ENCODE measurements at regions not wholly inside any gene's neighbourhood (a gene's known extent, or its start where the extent isn't known, plus 50 kb on each side); places are given as distances from the start of the nearest gene placed in this dataset.

DNA sequence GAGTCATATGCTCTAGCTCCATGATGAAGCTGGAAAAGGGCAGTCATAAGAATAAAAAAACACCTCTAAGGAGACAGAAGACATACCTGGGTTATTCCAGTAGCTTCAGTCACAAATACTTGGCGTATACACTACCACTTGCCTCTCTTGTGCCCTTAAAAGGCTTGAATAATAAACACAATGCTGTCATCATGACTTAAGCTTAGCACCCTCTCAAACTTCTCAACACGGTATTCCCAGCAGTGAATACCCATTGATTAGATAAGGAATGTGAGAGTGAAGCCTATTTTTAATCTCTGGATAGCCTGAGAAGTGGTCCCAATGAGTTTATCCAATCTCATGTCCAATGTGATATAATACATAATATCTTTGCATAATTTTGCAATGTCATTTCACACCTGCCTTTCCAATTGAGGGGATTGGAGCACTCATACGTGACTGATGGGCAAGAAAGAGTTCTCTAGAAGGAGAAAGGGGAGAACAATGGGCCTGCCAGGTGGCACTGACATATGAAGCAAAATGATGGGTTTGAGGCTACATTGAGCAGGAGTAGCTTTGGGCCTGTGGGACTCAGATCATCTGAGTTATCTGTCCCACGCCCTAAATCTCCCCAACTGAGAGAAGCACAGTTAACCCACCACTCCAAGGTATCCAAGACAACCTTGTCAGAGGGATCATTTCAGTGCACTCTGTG, 298.6 kb upstream of the DAB1 start:
- DNase-seq (ENCODE audit: low read depth) = no peak

DNA sequence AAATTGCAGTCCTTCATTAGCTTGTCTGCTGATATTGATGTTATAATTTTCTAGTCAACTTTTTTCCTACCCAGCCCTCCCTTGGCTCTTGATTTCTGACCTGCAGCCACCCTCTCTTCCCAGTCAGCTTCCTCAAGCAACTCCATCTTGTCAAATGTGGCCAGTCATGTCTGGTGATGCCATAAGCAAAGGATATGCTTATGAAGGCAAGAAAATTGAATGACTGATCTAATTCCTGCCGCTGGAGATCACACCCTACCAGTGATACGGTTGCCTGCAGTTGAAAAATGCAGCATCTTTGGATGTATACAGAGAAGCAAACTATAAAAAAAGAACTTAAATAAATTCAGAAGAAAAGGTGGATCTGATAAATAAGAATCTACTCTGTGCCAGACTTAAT, 297.1 kb upstream of the DAB1 start:
- no peak for DNase-seq (ENCODE audit: low read depth)

DNA sequence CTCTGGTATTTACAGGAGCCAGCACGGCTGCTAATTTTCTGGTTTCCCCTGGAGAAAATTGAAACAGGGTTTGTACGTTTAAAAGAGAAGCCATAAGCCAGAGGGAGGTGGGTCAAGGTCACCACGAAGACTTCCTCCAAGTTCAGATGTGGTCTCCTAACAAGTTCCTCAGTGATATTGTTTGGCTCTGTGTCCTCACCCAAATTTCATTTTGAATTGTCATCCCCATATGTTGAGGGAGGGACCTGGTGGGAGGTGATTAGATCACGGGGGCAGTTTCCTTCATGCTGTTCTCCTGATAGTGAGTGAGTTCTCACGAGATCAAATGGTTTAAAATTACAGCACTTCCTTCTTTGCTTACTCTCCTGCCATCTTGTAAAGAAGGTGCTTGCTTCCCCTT, 295.4 kb upstream of the DAB1 start:
- DNase-seq (ENCODE audit: low read depth) = no peak

DNA sequence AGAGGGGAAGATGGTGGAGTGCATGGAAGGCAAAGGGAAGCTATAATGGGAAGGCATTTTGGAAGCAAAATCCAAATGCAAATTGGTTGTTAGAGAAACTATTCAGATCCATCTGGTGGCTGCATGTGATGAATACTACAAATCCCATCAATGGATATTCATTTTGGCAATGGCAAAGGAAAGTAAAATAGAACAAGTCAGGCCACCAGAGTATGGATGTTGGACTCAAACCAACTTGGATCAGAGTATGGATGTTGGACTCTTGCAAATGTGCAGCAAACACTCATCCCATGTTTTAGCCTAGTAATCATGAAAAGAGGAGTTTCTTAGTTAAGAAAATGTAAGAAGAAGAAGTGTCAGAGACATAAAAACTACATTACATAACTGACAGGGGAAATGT, 289.6 kb upstream of the DAB1 start:
- no peak for DNase-seq (ENCODE audit: low read depth)

DNA sequence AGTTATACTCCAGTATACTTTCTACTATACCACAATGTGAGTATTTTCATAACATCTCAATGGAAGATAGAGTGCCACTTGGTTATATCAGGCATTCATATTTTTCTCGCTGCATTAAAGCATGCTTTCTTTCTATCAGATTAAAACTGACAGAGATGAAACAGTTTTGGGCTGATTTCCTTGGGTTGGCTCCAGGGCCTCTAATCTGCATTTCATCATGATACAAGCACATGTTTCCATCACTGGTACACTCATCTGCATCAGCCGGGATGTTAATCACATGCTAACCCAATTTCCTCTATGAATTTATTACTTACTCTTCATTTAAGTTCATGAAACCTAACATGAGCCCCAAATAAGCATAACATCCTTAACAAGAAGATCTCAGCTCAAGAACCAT, 289.0 kb upstream of the DAB1 start:
- no peak for DNase-seq (ENCODE audit: low read depth)

DNA sequence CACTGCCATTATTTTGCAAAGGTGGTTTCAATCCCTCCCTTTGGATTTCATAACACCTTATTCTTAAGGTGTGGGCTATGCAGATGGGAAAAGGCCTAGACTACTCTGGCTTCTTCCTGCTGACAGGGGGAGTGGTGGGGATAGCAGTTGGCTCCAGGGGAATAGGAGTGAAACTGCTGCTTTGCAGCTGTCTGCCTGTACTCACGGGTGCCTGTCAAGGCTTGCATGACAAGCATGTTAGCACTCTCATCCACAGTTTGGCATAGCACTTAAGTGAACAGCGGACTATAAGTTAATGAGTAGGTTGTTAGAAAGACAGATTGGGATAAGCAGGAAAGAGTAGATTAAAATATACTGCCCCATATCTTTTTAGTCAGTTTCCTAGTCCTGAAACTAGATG, 287.5 kb upstream of the DAB1 start:
- DNase-seq (ENCODE audit: low read depth) = no peak

DNA sequence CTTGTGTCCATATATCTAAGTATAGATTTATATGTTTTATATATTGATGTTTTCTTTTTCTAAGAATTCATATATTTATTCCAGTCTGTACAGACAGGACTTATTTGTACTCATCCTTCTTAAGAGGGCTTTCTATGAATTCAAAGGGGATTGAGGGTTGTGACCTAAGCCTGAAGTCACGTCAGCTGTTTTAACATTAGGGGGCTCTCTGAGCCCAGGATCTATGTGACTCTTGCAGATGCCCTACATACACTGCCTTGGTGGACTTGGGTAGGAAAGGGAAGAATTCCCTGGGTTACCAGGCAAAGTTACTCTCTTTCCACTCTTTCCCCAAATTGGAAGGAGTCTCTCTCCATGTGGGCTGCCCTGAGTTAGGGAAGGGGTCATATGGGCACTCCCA, 283.8 kb upstream of the DAB1 start:
- no peak for DNase-seq (ENCODE audit: low read depth)

DNA sequence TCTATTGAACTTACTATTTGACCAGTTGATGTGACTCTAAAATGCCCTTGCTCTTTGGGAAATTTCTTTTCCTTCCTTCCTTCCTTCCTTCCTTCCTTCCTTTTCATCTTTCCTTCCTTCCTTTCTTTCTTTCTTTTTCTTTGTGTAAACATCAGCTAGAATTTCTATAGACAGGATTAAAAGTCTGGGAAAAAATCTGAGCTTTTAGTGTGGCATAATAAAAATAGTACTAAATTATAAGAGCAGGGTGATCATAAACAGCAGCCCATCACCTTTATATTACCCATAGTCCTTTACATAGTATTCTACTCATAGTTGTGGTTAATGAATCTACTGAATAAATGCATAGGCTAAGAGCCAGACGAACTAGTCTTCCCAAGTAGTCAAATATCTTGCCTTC, 281.0 kb upstream of the DAB1 start:
- no peak for DNase-seq (ENCODE audit: low read depth)

DNA sequence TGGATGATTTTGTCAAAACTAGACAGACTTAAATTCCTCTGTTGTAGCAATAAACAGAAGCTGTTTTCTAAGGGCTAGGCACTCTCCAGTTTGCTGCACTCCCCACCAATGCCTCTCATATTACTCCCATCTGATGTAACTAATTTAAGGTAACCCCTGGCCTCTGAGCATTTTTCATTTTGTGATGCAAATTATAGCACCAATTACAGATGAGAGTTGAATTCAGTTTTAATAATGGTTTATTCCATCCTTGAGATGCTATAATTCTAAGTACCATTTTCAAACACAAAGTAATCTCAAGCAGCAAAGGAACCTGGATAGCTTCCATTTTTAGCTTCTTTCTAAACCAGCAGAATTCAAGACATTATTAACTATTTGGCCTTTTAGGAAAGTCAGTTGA, 280.4 kb upstream of the DAB1 start:
- DNase-seq (ENCODE audit: low read depth) = no peak

DNA sequence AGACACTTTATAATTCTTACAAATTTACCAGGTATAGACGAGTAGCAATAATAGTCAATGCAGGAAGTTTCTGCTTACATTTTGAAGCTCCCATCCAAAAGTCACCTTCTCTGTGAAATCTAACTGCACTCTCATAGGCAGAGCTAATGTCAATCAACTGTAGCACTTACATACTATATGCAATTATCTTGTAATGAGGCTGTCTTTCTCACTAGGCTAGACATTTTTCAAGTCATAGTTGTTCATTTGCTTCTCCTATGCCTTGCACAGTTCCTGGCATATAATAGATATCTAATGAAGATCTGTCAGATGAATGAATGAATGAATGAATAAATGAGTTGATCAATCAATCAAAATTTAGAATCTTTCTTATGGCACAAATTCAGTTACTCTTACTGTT, 273.0 kb upstream of the DAB1 start:
- DNase-seq (ENCODE audit: low read depth) = no peak

DNA sequence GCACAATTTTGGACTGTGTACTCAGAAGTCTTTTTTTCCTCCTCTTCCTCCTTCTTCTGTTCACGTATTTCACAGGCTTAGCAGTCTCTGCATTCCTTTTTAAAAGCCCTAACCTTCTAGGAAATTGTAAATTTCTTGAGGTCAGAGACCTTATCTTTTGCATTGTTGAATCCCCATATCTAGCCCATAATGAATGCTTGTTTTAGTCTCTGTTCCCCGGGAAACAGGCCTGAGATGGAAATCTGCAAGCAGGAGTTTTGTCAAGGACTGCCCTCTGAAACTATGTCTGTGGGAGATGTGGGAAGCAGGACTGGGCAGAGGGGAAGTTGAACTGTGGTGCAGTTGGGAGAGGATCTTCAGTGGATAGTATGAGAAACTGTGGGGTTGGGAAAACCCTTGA, 272.2 kb upstream of the DAB1 start:
- no peak for DNase-seq (ENCODE audit: low read depth)

DNA sequence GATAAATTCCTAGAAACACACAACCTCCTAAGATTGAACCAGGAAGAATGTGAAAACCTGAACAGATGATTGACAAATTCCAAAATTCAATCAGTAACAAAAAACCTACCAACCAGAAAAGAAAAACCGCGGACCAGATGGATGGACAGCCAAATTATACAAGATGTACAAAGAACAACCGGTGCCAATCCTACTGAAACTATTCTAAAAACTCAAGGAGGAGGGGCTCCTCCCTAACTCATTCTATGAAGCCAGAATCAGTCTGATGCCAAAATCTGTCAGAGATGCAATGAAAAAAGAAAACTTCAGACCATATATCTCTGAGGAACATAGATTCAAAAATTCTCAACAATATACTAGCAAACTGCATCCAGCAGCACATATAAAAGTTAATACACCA, 262.4 kb upstream of the DAB1 start:
- no peak for DNase-seq (ENCODE audit: low read depth)

DNA sequence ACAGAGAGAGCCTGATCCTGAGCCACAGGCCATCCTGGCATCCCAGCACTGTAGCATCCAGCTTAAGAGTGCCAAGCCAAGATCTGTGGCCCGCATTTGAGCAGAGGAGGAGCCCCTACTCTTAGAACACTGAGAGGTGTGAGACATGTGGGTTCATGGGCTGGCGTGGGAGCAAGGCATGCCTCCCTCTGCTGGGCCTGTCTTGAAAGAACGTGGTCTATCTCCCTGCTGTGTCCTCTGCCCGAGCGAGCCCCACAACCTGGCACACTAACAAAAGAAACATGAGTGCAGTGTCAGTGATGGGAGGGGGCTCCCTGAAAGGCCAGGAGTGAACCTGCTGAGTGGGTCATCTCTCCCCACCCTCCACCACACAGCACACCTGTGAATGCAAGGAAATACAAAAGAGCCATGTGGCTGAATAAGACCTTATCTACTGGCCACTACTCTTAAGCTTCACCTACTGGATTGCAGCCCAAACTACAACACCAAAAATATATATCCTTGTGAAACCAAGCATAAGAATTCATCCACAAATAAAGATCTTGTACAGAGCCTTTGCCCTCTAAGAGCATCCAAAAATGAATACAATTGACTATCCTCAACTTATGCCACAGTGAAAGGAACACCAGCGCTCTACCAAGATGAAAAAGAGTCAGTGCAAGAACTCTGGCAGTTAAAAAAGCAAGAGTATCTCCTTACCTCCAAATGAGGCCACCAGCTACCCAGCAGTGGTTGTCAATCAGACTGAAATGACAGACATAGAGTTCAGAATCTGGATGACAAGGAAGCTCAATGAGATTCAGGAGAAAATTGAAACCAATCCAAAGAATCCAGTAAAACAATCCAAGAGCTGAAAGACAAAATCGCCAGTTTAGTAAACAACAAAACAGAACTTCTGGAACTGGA, 259.4 kb upstream of the DAB1 start:
- no peak for DNase-seq (ENCODE audit: low read depth)

DNA sequence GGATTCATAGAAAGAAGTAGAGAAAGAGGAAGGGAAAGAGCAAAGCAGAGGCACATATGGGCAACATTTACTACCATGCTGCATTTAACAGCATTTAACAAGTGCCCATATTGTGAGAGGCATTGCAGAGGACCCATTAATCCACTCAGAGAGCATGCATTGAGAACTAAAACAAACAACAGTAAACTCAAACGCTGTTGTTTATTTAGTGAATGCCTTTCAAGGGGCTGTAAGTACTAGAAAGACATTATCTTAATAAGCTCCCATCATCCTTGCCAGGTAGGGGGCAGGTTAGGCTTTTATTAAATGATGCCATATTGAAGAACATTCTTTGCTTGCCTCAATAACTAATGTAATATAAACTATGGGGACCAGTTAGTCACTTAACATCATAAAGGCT, 254.3 kb upstream of the DAB1 start:
- DNase-seq (ENCODE audit: low read depth) = no peak

DNA sequence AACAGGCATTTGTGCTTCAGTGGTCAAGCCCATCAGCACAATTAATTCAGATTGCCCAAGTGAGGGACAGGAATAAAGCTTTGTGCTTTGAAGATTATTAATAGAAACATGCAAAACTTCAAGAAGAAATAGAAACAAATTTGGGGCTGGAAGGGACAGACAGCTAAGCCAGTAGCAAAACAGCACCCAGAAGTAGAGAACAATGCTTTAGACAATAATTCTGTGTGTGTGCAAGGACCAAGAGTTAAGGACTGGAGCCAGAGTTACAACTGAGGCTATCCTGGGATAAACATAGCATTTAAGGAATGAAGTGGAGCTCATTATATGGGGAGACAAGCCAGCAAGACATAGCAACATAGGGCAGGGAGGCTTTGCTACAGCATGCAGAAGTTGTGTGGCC, 251.9 kb upstream of the DAB1 start:
- DNase-seq (ENCODE audit: low read depth) = no peak

DNA sequence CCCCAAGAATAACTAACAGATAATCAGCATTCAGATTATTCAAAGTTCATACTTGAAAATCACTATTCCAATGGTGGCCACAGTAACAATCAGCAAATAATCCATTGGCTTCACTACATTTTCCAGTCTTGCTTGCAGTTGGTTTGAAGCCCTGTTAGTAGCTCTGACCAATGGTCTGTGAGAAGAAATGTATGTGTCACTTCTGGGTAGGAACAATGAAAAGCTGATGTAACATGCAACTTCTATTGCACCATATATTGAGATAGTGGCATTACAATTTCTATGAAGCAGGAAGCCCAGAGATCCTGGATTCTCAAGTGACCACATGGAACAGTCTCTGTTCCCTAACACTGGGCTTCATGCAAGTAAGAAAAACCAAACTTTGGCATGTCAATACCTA, 250.9 kb upstream of the DAB1 start:
- no peak for DNase-seq (ENCODE audit: low read depth)

DNA sequence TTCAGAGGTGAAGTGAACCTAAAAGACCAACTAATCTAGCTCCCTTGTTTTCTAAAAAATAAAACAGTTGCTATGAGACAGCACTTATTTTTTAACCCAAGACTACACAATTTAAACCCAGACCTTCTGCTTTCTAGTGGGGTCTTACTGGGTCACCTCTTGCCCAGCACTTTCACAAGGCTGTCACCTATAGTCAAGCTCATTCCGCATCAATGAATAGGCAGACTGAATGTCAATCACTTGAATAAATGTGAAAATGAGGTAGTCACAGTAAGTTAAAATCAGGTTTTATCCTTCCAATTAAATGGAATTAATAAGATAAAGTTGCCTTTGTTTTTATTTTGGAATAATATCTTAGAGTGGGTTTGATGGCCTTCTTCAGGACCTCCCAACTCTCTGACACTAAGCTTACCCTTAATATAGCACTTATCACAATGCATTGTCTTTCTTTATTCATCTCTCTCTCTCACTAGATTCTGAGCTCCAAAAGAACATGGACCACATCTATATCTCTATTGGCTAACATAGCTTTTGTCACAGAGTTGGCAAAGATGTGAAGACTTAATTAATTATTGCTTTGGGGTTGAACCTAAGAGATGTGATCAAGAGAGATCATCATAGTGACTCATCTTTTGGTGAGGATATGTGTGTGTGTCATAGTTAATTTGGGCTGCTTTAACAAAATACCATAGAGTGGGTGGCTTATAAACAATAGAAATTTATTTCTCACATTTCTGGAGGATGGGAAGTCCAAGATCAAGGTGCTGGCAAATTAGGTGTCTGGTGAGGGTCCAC, 248.7 kb upstream of the DAB1 start:
- no peak for DNase-seq (ENCODE audit: low read depth)

DNA sequence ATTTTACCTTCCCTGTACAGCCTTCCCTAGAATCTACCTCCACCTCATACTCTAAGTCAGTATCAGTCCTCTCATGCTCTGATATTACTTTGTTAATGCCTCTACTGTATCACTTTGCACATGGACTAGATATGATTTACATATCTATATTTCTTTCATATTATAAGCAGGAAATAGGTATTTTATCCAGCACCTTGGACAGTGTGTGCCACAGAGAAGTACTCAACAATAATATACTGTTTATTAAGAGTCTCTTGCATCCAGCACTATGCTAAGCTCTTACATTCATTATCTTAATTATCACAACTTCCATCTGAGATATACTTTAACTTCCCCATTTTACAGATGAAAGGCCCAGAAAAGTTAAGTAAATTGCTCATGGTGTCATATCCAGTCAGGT, 247.9 kb upstream of the DAB1 start:
- DNase-seq (ENCODE audit: low read depth) = no peak

DNA sequence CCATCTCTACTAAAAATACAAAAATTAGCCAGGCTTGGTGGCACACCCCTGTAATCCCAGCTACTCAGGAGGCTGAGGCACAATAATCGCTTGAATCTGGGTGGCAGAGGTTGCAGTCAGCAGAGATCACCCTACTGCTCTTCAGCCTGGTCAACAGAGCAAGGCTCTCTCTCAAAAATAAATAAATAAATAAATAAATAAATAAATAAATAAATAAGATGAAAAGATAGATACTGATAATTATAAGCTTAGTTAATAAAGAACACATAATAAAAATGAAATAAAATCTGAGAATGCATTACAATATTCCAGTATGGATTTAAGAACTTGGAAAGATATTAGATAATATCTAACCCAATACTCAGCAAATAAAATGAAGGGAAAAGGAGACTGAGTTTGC, 235.9 kb upstream of the DAB1 start:
- DNase-seq (ENCODE audit: low read depth) = no peak

DNA sequence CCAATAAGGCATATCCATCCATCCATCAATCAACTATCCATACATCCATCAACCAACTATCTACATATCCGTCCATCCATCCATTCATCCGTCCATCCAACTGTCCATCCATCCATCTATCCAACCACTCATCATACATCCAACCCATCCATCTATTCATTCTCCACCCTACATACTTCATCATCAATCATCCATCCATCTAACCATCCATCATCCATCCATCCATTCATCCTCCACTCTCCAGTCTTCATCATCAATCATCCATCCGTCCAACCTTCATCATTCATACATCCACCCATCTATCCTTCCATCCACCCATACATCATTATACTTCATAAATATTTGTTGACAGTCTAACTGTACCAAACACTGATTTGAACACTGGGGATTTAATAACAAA, 231.3 kb upstream of the DAB1 start:
- DNase-seq (ENCODE audit: low read depth) = no peak

DNA sequence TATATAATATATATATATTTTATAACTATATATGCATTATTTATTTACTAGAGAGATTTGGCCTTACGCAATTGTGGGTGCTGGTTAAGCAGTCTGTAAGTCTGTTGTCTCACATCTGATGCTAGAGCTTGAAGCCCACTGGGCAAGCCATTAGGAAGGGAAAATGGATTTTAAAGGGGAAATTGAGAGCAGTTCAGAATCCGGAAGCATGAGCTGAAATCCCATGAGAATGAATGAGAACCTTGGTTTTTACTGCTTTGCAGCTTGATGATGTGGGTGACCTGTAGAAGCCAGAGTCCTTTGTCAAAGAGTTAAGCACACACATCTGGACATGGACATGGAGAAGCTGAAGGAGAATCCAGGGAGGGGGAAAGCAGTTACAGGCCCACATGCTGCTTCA, 220.8 kb upstream of the DAB1 start:
- DNase-seq (ENCODE audit: low read depth) = no peak

DNA sequence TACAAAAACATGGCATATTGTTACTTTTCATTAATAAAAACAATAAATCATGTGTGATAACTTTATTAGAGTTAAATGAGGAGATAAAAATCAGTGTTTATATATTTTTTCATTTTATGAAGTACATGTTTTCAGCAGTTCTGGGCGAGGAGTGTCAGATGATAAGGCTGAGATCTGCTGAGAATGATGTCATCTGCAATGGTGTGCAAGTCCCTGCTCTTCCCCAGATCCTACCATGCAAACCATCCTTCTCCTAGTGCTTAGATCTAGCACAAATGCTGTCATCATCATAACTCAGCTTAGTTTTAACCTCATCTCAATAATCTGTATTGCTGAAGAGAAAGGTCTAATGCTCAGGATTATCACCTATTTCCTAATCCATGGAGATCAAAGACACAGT, 214.4 kb upstream of the DAB1 start:
- no peak for DNase-seq (ENCODE audit: low read depth)

DNA sequence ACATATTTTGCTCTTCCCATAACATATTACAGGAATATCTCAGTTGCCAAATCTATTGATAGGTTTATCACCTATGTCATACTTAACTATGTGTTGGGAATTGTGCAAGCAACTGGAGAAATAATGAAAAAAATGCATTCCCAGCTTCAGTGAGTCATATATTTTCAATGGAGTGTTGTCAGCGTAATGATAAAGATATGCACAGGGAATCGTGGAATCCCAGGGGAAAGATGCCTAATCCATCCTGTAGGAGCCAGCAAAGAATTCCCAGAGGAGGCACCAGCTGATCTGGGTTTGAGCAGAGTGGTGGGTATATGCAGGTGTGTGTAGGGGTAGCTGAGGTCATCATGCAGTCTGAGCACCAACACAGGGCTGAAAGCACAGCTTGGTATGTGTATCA, 213.3 kb upstream of the DAB1 start:
- DNase-seq (ENCODE audit: low read depth) = no peak

Data from activated T-cell treated with anti-CD3 and anti-CD28 coated beads for 48 hours (primary cell).